IMR-90 (cell line): ENCODE measurements at regions not wholly inside any gene's neighbourhood (a gene's known extent, or its start where the extent isn't known, plus 50 kb on each side); places are given as distances from the start of the nearest gene placed in this dataset.

Experiments
- ATAC-seq: fragments of 200-7000 bp; cut with Tn5 transposase; 2 replicates; pipeline ENCODE4 v1.9.1; 2020; ENCODE audit warnings: low read depth, mild to moderate bottlenecking, moderate library complexity
- BruUV-seq: library from RNA; stranded (reverse); fragments of 400-500 nt; replicated peaks from 2 replicates; lab custom pipeline; 2021; lab: Mats Ljungman, UMichigan
- CTCF ChIA-PET: fragments of 300-600 bp; formaldehyde crosslinking; extraction: SDS; loops from one replicate; lab custom pipeline; 2021; ENCODE audit warnings: antibody characterized with exemption; lab: Yijun Ruan, JAX
- POLR2A ChIA-PET: fragments of 300-600 bp; sonication (Branson Sonifier 250); formaldehyde crosslinking; loops from one replicate; lab custom pipeline; 2022; ENCODE audit warnings: antibody characterized with exemption; ENCODE audit not compliant: unreplicated experiment; lab: Charles Lee
- DNase-seq: peaks from one replicate; pipeline ENCODE4 v3.0.0; 2013
- H2AFZ ChIP-seq: replicated peaks from 2 replicates; pipeline ENCODE3; 2013; ENCODE audit warnings: low read length, mild to moderate bottlenecking; ENCODE audit not compliant: poor library complexity
- H2AK5ac ChIP-seq: 2 replicates; pipeline ENCODE4 v1.6.1; 2013; ENCODE audit warnings: low read depth, low read length, inconsistent platforms
- H2AK9ac ChIP-seq: replicated peaks from 2 replicates; pipeline ENCODE3; 2013; ENCODE audit warnings: mild to moderate bottlenecking, low read depth, low read length, moderate library complexity; ENCODE audit not compliant: poor library complexity
- H2BK120ac ChIP-seq: 2 replicates; pipeline ENCODE4 v1.6.1; 2013; ENCODE audit warnings: low read depth, low read length, inconsistent platforms
- H2BK15ac ChIP-seq: 3 replicates; pipeline ENCODE4 v1.6.1; 2013; ENCODE audit warnings: low read depth, low read length, inconsistent platforms
- H2BK20ac ChIP-seq: 2 replicates; pipeline ENCODE4 v1.6.1; 2013; ENCODE audit warnings: low read depth, mild to moderate bottlenecking, inconsistent platforms, low read length, moderate library complexity
- H2BK5ac ChIP-seq: 2 replicates; pipeline ENCODE4 v1.6.1; 2013; ENCODE audit warnings: mild to moderate bottlenecking, low read depth, low read length, inconsistent platforms; ENCODE audit not compliant: poor library complexity, severe bottlenecking
- H3K14ac ChIP-seq: replicated peaks from 2 replicates; pipeline ENCODE4 v1.6.1; 2013; ENCODE audit warnings: low read depth, low read length, inconsistent platforms
- H3K18ac ChIP-seq: 2 replicates; pipeline ENCODE4 v1.6.1; 2013; ENCODE audit warnings: low read depth, low read length, control low read depth
- H3K23ac ChIP-seq: 2 replicates; pipeline ENCODE4 v1.6.1; 2013; ENCODE audit warnings: low read depth, low read length, inconsistent platforms
- H3K27ac ChIP-seq: 2 replicates; pipeline ENCODE4 v1.5.1; 2013; ENCODE audit warnings: mild to moderate bottlenecking, control low read depth, low read length; ENCODE audit not compliant: insufficient read depth
- H3K27me3 ChIP-seq: 2 replicates; pipeline ENCODE4 v1.6.1; 2013; ENCODE audit warnings: low read length; ENCODE audit not compliant: control insufficient read depth, insufficient read depth
- H3K36me3 ChIP-seq: 2 replicates; pipeline ENCODE4 v1.6.1; 2013; ENCODE audit warnings: low read length, mixed read lengths; ENCODE audit not compliant: control insufficient read depth, insufficient read depth
- H3K4ac ChIP-seq: 2 replicates; pipeline ENCODE4 v1.6.1; 2013; ENCODE audit warnings: low read depth, low read length, inconsistent platforms
- H3K4me1 ChIP-seq: 2 replicates; pipeline ENCODE4 v1.6.1; 2013; ENCODE audit warnings: low read length, mixed read lengths; ENCODE audit not compliant: control insufficient read depth, insufficient read depth
- H3K4me2 ChIP-seq: 2 replicates; pipeline ENCODE4 v1.6.1; 2013; ENCODE audit warnings: low read depth, mild to moderate bottlenecking, control low read depth, low read length, moderate library complexity
- H3K4me3 ChIP-seq: 2 replicates; pipeline ENCODE4 v1.5.1; 2013; ENCODE audit warnings: low read depth, mild to moderate bottlenecking, control low read depth, low read length, moderate library complexity; ENCODE audit not compliant: insufficient read depth
- H3K56ac ChIP-seq: 2 replicates; pipeline ENCODE4 v1.6.1; 2013; ENCODE audit warnings: low read length, inconsistent platforms; ENCODE audit not compliant: insufficient read depth; ENCODE audit errors: extremely low read depth
- H3K79me1 ChIP-seq, 2 experiments: 2 replicates each; pipeline ENCODE4 v1.6.1; 2013; ENCODE audit warnings: low read length in 2 of 2, inconsistent platforms in 1 of 2, low read depth in 1 of 2
- H3K9ac ChIP-seq: 2 replicates; pipeline ENCODE4 v1.6.1; 2013; ENCODE audit warnings: low read depth, low read length, control low read depth
- H3K9me1 ChIP-seq: 2 replicates; pipeline ENCODE4 v1.6.1; 2013; ENCODE audit warnings: low read length, inconsistent platforms; ENCODE audit not compliant: insufficient read depth
- H3K9me3 ChIP-seq: 2 replicates; pipeline ENCODE4 v1.6.1; 2013; ENCODE audit warnings: low read length; ENCODE audit not compliant: control insufficient read depth, insufficient read depth
- H4K20me1 ChIP-seq: 2 replicates; pipeline ENCODE4 v1.6.1; 2013; ENCODE audit warnings: low read length, inconsistent platforms; ENCODE audit not compliant: insufficient read depth
- H4K5ac ChIP-seq: 2 replicates; pipeline ENCODE4 v1.6.1; 2013; ENCODE audit warnings: mild to moderate bottlenecking, low read depth, low read length, control low read depth
- H4K8ac ChIP-seq, 2 experiments: 2 replicates each; pipeline ENCODE4 v1.6.1; 2013; ENCODE audit warnings: low read depth in 2 of 2, low read length in 2 of 2, control low read depth in 1 of 2, inconsistent platforms in 1 of 2
- H4K91ac ChIP-seq: 2 replicates; pipeline ENCODE4 v1.6.1; 2013; ENCODE audit warnings: low read depth, low read length, inconsistent platforms; ENCODE audit not compliant: insufficient read depth
- BHLHE40 ChIP-seq: fragments of 150-350 bp; IDR thresholded peaks from 2 replicates; pipeline ENCODE4 v1.6.1; 2016; ENCODE audit warnings: mild to moderate bottlenecking, low read depth, low read length
- CEBPB ChIP-seq: IDR thresholded peaks from 2 replicates; pipeline ENCODE4 v1.6.1; 2012; ENCODE audit warnings: low read depth, low read length, improper control_type of control experiment
- CTCF ChIP-seq: conservative IDR thresholded peaks from 2 replicates; pipeline ENCODE4 v1.5.1; 2012; ENCODE audit warnings: mild to moderate bottlenecking, low read depth, low read length, improper control_type of control experiment
- FOS ChIP-seq: fragments of 150-350 bp; IDR thresholded peaks from 2 replicates; pipeline ENCODE4 v1.6.1; 2016; ENCODE audit warnings: low read depth, low read length
- MAFK ChIP-seq: IDR thresholded peaks from 2 replicates; pipeline ENCODE4 v1.6.1; 2012; ENCODE audit warnings: low read depth, low read length, improper control_type of control experiment
- MAZ ChIP-seq: IDR thresholded peaks from 2 replicates; pipeline ENCODE4 v1.6.1; 2012; ENCODE audit warnings: low read depth, mild to moderate bottlenecking, low read length, improper control_type of control experiment, moderate library complexity, borderline replicate concordance
- NFE2L2 ChIP-seq: fragments of 150-350 bp; IDR thresholded peaks from 2 replicates; pipeline ENCODE4 v1.6.1; 2016; ENCODE audit warnings: low read depth, mild to moderate bottlenecking, low read length
- POLR2A ChIP-seq: IDR thresholded peaks from 2 replicates; pipeline ENCODE4 v1.6.1; 2012; ENCODE audit warnings: mild to moderate bottlenecking, low read depth, low read length
- RAD21 ChIP-seq: IDR thresholded peaks from 2 replicates; pipeline ENCODE4 v1.6.1; 2012; ENCODE audit warnings: low read length, improper control_type of control experiment
- RCOR1 ChIP-seq: IDR thresholded peaks from 2 replicates; pipeline ENCODE4 v1.6.1; 2012; ENCODE audit warnings: mild to moderate bottlenecking, low read length, improper control_type of control experiment; ENCODE audit not compliant: insufficient replicate concordance
- RFX5 ChIP-seq: IDR thresholded peaks from 2 replicates; pipeline ENCODE4 v1.8.0; 2012; ENCODE audit warnings: low read depth, mild to moderate bottlenecking, low read length, moderate library complexity
- SMC3 ChIP-seq: fragments of 150-350 bp; IDR thresholded peaks from 2 replicates; pipeline ENCODE4 v1.6.1; 2016; ENCODE audit warnings: low read depth, mild to moderate bottlenecking, antibody characterized with exemption, low read length, moderate library complexity
- USF2 ChIP-seq: fragments of 150-350 bp; IDR thresholded peaks from 2 replicates; pipeline ENCODE4 v1.6.1; 2017; ENCODE audit warnings: mild to moderate bottlenecking, antibody characterized with exemption, low read length, low read depth
- WGBS, 2 experiments: methylation state at CpG; one replicate each; pipeline versions ENCODE4 v1.1.5 to v1.1.7; 2013; ENCODE audit warnings: missing lambda C conversion rate in 2 of 2; ENCODE audit not compliant: insufficient read length in 1 of 2; ENCODE audit errors: extremely low coverage in 2 of 2; 5-methylcytosine and 5-hydroxymethylcytosine counted together
- dilution Hi-C: fragments of 300-500 bp; cut with HindIII; formaldehyde crosslinking; loops from one replicate; pipeline ENCODE4 v1.14.3; 2018; ENCODE audit warnings: low sequenced_read_pairs; ENCODE audit not compliant: unreplicated experiment
- in situ Hi-C: fragments of 300-500 bp; cut with MboI; formaldehyde crosslinking; loops from 3 replicates; pipeline ENCODE4 v1.14.3; 2019; ENCODE audit warnings: low sequenced_read_pairs, inconsistent platforms, mixed read lengths
- intact Hi-C: fragments of 100-400 bp; cut with micrococcal nuclease; formaldehyde crosslinking; loops from 2 replicates; pipeline ENCODE4 v1.10.0; 2022

GRCh38 chr14:94906991-94907587, 137.2 kb upstream of the GSC start:
- intact Hi-C loops, result no loop called here
- Histone ChIP-seq H3K79me1 (no peaks in the 10 kb centered on the region), H2AK5ac (no peak overlapping the region), H3K4ac (no peak overlapping the region), H3K9ac (no peak overlapping the region), H3K4me1 (no peaks in the 10 kb centered on the region; the same call in none of the 2 replicates), H3K27ac (no peak overlapping the region), H2BK15ac (no peak overlapping the region), H4K91ac (no peak overlapping the region), H2BK120ac (no peak overlapping the region), H3K9me3 (peaks cover 13% of the 10 kb centered on the region; the same call in 1 of the 2 replicates), H4K8ac (no peak overlapping the region), H3K14ac (no peak overlapping the region), H3K4me3 (no peak overlapping the region), H2AFZ (no peak overlapping the region), H4K20me1 (no peaks in the 10 kb centered on the region), H2BK5ac (no peak overlapping the region), H3K9me1 (no peaks in the 10 kb centered on the region), H3K27me3 (no peaks in the 10 kb centered on the region), H3K36me3 (no peaks in the 10 kb centered on the region), H4K5ac (no peak overlapping the region), H3K23ac (no peak overlapping the region), H3K56ac (no peak overlapping the region), H2BK20ac (no peak overlapping the region), H2AK9ac (no peak overlapping the region), H3K4me2 (no peak overlapping the region), H3K18ac (no peak overlapping the region)
- ChIA-PET POLR2A (no interaction called here), CTCF (no interaction called here)
- dilution Hi-C loops, result no loop called here
- no CpG with 5 or more reads among the region's 6 CpGs for whole genome bisulfite sequencing, 2 experiments
- ATAC-seq (no peak), DNase-seq (no peak)
- BruUV-seq, result no TSS peak
- TF ChIP-seq RFX5 (no peak), MAFK (no peak), USF2 (no peak), SMC3 (no peak), POLR2A (no peak), MAZ (no peak), RAD21 (no peak), CEBPB (no peak), BHLHE40 (no peak), FOS (no peak), RCOR1 (no peak), CTCF (no peak), NFE2L2 (no peak)
- in situ Hi-C loops, result no loop called here
